SK-N-SH (cell line): ENCODE measurements at regions not wholly inside any gene's neighbourhood (a gene's known extent, or its start where the extent isn't known, plus 50 kb on each side); places are given as distances from the start of the nearest gene placed in this dataset.

ENCODE experiments used
- CHD2 ChIP-seq: fragments of 150-350 bp; IDR thresholded peaks from 2 replicates; pipeline ENCODE4 v1.6.1; 2018; ENCODE audit warnings: low read length; ENCODE audit not compliant: partially characterized antibody
- GABPA ChIP-seq: IDR thresholded peaks from 2 replicates; pipeline ENCODE4 v1.4.0; 2012; ENCODE audit warnings: low read depth, mild to moderate bottlenecking
- JUND ChIP-seq: IDR thresholded peaks from 2 replicates; pipeline ENCODE4 v1.4.0; 2012
- MAX ChIP-seq: IDR thresholded peaks from 2 replicates; pipeline ENCODE4 v1.4.0; 2012; ENCODE audit warnings: low read depth
- MXI1 ChIP-seq: IDR thresholded peaks from 2 replicates; pipeline ENCODE4 v1.6.1; 2012; ENCODE audit warnings: mild to moderate bottlenecking, low read depth, low read length, improper control_type of control experiment
- RCOR1 ChIP-seq: fragments of 150-350 bp; IDR thresholded peaks from 2 replicates; pipeline ENCODE4 v1.6.1; 2017; ENCODE audit warnings: antibody characterized with exemption, low read length
- RFX5 ChIP-seq: IDR thresholded peaks from 2 replicates; pipeline ENCODE4 v1.6.1; 2012; ENCODE audit warnings: mild to moderate bottlenecking, improper control_type of control experiment, low read length
- SMC3 ChIP-seq: IDR thresholded peaks from 2 replicates; pipeline ENCODE4 v1.6.1; 2012; ENCODE audit warnings: low read depth, low read length, improper control_type of control experiment
- TCF12 ChIP-seq: IDR thresholded peaks from 2 replicates; pipeline ENCODE4 v1.4.0; 2012
- YY1 ChIP-seq: IDR thresholded peaks from 2 replicates; pipeline ENCODE4 v1.4.0; 2012; ENCODE audit warnings: low read depth, mild to moderate bottlenecking
- ZBTB33 ChIP-seq: IDR thresholded peaks from 2 replicates; pipeline ENCODE4 v1.4.0; 2012; ENCODE audit warnings: low read depth, borderline replicate concordance
- TF ChIP-seq, protein P1 (sequence below): fragments of 200-600 bp; sonication (generic); IDR thresholded peaks from 2 replicates; pipeline ENCODE4 v1.6.1; 2017; ENCODE audit warnings: antibody characterized with exemption, mild to moderate bottlenecking, moderate library complexity
- TF ChIP-seq, protein P2 (sequence below): IDR thresholded peaks from 2 replicates; pipeline ENCODE4 v1.6.1; 2012; ENCODE audit warnings: mild to moderate bottlenecking, low read depth, low read length, moderate library complexity

DNA sequence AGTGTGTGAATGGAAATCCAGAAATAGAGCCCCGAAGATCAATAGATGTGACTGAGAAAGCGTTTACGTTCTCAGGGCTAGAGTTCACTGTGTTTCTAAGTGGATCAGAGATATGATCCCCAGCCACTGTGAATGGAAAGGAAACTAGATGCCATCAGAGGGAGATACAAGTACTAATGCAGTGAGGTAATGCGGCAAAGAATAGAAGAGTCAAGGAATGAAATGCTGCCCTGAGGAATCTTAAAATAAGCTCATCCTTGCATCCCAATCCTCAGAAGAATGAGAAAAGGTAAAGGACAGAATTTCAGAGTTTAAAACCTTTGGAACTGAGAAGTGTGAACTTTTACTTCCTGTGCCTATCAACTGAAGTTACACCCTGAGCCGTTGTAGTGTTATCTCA lies 165.5 kb upstream of the ESRRG start:
- TF ChIP-seq MAX (no peak), YY1 (no peak), GABPA (no peak), JUND (no peak), ZBTB33 (no peak), SMC3 (no peak), MXI1 (no peak), RCOR1 (no peak), TCF12 (no peak), CHD2 (no peak), RFX5 (no peak)
- TF ChIP-seq, protein P1, sequence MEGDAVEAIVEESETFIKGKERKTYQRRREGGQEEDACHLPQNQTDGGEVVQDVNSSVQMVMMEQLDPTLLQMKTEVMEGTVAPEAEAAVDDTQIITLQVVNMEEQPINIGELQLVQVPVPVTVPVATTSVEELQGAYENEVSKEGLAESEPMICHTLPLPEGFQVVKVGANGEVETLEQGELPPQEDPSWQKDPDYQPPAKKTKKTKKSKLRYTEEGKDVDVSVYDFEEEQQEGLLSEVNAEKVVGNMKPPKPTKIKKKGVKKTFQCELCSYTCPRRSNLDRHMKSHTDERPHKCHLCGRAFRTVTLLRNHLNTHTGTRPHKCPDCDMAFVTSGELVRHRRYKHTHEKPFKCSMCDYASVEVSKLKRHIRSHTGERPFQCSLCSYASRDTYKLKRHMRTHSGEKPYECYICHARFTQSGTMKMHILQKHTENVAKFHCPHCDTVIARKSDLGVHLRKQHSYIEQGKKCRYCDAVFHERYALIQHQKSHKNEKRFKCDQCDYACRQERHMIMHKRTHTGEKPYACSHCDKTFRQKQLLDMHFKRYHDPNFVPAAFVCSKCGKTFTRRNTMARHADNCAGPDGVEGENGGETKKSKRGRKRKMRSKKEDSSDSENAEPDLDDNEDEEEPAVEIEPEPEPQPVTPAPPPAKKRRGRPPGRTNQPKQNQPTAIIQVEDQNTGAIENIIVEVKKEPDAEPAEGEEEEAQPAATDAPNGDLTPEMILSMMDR = no peak
- TF ChIP-seq, protein P2, sequence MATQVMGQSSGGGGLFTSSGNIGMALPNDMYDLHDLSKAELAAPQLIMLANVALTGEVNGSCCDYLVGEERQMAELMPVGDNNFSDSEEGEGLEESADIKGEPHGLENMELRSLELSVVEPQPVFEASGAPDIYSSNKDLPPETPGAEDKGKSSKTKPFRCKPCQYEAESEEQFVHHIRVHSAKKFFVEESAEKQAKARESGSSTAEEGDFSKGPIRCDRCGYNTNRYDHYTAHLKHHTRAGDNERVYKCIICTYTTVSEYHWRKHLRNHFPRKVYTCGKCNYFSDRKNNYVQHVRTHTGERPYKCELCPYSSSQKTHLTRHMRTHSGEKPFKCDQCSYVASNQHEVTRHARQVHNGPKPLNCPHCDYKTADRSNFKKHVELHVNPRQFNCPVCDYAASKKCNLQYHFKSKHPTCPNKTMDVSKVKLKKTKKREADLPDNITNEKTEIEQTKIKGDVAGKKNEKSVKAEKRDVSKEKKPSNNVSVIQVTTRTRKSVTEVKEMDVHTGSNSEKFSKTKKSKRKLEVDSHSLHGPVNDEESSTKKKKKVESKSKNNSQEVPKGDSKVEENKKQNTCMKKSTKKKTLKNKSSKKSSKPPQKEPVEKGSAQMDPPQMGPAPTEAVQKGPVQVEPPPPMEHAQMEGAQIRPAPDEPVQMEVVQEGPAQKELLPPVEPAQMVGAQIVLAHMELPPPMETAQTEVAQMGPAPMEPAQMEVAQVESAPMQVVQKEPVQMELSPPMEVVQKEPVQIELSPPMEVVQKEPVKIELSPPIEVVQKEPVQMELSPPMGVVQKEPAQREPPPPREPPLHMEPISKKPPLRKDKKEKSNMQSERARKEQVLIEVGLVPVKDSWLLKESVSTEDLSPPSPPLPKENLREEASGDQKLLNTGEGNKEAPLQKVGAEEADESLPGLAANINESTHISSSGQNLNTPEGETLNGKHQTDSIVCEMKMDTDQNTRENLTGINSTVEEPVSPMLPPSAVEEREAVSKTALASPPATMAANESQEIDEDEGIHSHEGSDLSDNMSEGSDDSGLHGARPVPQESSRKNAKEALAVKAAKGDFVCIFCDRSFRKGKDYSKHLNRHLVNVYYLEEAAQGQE = no peak
